Inferior parietal cortex (tissue), 1 donor: ENCODE measurements at regions not wholly inside any gene's neighbourhood (a gene's known extent, or its start where the extent isn't known, plus 50 kb on each side); places are given as distances from the start of the nearest gene placed in this dataset.
"Not testable (repeated sequence)": the region's sequence is repeated elsewhere in the genome, so short reads cannot be mapped to it uniquely, and the experiment has no call there.

Experiments
- DNase-seq: peaks from one replicate; pipeline ENCODE4 v3.0.0-alpha.2; 2016; ENCODE audit errors: extremely low spot score

DNA sequence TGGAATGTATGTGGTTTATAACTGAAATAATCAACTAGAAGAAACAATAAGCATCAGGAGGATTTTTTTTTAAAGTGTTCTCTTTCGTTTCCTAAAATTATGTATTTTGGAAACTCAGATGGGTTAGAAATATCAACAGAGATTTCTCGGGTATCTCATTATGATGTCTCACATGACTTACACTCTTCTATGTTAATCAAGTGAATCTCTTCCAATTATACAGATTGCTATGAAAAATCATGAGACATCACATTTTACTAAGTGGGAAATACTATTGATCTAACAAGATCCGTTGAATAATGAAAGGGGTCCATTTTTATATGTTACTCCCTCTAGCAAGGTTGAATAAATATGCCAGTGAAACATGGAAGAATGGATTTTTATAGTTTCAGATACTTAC lies 54.7 kb upstream of the NRIP1 start:
- DNase-seq = no peak

- DNase-seq = no peak
Measured at GRCh38 chr21:15121097-15121654, 56.4 kb upstream of the NRIP1 start.

GRCh38 chr21:15121655-15122120 lies 56.9 kb upstream of the NRIP1 start:
- no peak for DNase-seq

DNA sequence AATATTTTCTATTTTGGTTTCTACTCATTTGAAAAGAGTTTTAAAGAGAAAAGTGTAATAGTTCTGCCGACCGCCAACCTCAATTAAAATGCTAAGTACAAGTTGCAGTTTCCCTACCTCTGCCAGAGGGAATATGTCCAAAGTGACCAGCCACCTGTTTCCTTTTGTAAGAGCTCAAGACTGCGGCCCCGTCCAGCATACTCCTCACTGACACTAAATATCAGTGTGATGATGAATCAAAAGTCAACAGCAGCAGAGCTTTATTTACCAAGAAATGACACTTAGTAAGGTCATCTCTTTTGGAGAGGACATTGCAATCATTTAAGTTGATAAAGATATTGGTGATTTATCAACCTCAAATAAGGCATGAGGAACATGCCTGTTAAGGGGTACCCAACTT lies 57.4 kb upstream of the NRIP1 start:
- no peak for DNase-seq

GRCh38 chr21:15124731-15125130 lies 59.9 kb upstream of the NRIP1 start:
- DNase-seq = no peak

- no peak for DNase-seq
Measured at GRCh38 chr21:15126948-15127347, 62.1 kb upstream of the NRIP1 start.

DNA sequence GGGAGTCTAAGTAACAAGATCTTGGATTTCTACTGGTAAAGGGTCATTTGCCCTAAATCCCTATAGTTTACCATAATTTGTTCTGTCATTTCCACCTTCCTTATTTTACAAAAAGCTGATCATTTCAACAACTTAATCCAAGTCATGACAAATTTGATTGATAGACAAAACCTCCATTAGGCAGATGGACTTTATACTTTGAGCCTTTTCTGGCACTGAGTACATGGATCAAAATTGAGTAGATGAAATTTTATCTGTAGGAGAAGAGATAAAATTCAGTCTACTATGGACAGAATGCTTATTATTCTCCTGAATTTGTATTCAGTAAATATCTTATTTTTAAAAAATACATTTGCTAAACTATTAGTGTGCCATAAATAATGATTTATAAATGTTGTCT lies 62.6 kb upstream of the NRIP1 start:
- DNase-seq = no peak

DNA sequence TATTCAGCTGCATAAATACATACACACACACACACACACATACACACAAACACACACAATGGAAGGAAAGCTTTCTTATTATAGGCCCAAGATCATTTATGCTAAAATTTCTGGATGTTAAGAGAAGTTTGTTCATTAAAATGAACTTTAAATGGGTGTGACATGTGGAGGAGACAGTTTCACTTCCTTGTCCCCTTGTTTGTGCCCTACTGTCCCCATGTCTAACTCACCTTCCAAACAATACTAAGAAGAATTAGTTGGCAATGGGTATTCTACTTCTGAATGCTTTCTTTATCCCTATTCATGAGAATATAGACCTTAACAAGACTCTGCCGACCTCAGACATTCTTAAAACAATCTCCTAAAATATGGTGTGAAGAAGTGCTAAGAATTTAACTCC lies 63.5 kb upstream of the NRIP1 start:
- no peak for DNase-seq

DNA sequence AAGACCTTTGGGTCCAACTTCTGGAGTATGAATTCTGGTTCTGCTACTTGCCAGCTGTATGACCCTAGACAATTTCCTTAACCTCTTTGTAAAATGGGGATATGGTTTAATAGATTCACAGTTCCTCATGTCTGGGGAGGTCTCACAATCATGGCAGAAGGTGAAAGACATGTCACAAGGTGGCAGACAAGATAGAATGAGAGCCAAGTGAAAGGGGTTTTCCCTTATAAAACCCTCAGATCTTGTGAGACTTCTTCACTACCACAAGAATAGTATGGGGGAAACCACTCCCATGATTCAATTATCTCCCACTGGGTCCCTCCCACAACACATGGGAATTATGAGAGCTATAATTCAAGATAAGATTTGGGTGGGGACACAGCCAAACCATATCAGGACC lies 63.9 kb upstream of the NRIP1 start:
- DNase-seq = not testable (repeated sequence)

DNA sequence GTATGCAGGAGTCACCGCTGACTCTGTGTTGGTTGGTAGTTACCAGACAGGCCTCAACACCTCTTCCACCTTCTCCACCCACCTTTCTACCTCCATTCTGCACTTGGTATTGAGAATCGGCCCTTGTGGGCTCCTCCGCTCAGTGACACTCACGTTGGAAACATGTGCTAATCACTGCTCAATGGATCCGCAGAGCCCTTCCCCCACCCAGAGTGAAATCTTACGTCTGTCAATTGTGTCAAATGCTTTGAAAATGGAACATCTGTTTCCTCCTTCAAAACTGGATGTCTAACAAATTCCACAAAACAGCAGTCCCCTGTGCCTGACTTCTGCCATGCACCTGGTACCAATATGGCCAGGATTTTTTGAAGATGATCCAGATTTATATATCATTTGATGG lies 65.5 kb upstream of the NRIP1 start:
- DNase-seq = no peak

GRCh38 chr21:15130751-15131150 lies 66.0 kb upstream of the NRIP1 start:
- DNase-seq = no peak

DNA sequence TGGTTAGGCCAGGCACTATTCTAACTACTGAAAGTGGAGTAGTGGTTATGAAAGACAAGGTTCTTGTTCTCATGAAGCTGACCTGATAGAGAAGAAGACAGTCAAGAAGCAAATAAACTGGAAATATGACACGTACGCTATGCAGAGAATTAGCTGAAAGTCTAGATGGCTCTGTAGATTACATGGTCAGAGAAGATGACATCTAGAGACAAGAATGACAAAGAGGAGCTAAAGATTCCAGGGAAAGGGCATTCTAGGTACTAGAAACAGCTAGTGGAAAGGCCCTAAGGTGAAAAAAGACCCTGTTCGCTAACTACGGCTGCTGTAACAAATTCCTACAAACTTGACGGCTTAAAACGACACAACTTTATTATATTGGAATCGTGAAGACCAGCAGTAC lies 68.0 kb upstream of the NRIP1 start:
- no peak for DNase-seq

GRCh38 chr21:15134701-15135470 lies 70.1 kb upstream of the NRIP1 start:
- no peak for DNase-seq

DNA sequence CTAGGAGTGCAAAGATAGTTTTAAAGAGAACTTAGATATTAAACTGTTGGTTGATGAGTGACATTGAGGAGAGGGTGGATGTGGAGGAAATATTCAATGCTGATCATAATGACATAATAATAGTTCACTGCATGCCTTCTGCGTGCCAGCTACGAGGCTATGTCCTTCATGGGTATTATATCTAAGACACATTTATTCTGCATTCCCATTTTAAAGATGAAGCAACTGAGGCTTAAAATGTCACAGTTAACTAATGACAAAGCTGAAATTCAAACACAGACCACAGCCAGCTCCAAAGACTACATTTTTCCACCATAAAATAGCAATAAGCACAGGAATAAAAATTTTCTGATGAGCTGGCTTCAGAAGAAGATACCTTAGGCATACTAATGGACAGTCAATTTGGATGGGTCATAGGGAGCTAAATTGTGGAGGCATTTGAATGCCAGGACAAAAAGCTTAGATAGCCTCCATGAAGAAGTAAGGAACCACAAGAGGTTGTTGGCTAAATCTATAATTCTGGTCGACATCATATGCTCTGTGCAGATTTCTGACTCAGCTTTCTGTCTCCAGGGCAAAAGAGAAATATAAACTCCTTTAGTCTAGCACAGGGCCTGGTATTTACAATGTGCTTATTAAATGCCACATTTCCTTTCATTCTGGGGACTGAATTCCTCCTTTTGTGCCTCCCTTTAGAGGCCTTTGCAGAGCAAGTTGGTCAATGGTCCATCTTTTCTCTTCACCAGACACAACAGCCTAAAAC lies 71.2 kb upstream of the NRIP1 start:
- DNase-seq = no peak

DNA sequence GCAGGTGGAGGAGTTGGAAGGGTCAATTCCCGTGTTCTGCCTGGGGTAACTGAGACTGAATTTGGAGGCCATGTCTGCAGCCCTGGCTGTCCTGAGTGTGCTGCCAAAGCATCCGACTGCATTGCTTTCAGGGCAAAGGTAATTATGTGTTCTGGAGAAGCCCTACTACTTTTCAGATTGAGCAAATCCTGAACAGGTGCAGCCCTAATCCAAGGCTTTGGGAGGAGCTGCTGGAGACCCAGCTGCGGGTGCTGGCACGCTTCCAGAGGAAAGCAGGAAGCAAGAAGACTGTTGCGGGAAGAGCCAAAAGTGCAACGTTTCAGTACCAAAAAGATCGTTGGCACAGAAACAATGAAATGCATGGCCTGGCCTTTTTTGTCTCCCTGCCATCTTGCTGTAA lies 73.7 kb upstream of the NRIP1 start:
- no peak for DNase-seq

- no peak for DNase-seq
Measured at GRCh38 chr21:15139898-15140297, 75.1 kb upstream of the NRIP1 start.

DNA sequence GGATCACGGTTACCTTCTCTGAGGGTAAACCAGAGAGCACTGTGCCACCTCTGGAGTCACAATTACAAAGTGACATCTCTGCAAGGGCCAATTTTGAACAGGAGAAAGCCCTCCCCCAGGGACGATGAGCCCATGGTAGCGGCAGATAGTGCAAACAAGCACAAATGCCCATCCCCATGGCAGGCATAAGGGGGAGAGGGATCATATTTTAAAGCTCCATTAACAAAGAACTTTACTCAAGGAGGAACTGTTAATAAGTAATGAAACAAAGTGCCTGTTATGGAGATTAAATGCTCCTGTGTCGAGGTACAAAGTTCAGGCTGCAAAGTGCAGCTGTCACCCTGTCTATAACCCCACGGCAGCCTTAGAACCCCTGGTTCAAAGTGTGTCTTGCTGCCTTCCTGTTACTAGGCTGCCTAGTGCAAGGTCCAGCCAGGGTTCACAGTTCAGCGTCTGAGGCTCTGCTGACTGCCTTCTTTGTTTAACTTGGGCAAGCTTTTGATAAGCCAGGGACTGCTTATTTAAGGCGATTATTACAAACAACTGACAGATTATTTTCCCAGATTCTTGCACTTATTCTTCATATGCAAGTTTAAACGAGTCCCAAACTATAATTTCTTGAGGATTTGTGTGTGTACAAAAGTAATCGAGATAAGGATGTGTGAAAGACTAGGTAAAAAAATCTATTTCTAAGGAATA lies 75.7 kb upstream of the NRIP1 start:
- no peak for DNase-seq

GRCh38 chr21:15141261-15141970 lies 76.6 kb upstream of the NRIP1 start:
- DNase-seq = no peak

DNA sequence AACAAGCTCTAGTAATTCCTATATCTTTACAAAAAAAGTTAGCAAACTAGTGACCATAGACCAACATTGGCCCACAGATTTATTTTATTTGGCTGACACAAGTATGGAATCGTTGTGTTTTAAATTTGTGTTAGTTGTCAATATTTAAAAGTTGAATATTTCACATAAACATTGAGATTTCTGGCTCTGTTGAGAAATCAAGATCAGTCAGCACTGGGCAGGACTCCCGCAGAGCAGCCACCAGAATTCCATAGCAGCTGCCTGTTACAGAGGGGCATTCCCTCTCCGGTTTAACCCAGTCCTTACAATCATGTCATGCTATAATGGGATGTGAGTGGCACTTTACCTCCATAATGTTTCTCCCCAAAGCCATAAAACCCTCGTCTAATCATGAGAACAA lies 79.2 kb upstream of the NRIP1 start:
- no peak for DNase-seq

DNA sequence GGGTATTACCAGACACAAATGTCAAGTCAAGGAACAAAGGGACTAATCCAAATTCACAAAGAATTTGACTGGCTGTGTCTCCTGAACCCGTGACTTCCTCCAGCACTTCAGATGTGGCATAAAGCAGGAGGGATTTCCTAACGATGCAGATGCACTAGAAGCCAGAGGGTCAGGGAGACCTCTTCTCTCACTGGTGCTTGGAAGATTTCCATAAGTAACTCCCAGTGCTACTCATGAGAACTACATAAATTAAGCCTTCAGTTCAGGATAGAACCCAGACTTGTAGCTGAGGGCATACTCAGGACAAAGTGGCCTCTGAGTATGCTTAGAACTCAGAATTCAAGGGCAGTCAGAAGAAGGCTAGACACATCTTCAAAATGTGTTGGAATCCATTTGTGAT lies 83.6 kb upstream of the NRIP1 start:
- DNase-seq = no peak

GRCh38 chr21:15149600-15150224 lies 84.9 kb upstream of the NRIP1 start:
- DNase-seq = no peak
